GM13977 (cell line): ENCODE measurements at regions not wholly inside any gene's neighbourhood (a gene's known extent, or its start where the extent isn't known, plus 50 kb on each side); places are given as distances from the start of the nearest gene placed in this dataset.

ENCODE experiments used
- DNase-seq: peaks from one replicate; pipeline ENCODE4 v3.0.0; 2012; ENCODE audit warnings: low spot score
- CTCF ChIP-seq: IDR thresholded peaks from 2 replicates; pipeline ENCODE4 v1.5.1; 2012; ENCODE audit warnings: mild to moderate bottlenecking, control low read depth; ENCODE audit not compliant: insufficient read depth; ENCODE audit errors: extremely low read depth, missing control alignments
- in situ Hi-C: fragments of 300-500 bp; cut with MboI; formaldehyde crosslinking; loops from one replicate; pipeline ENCODE4 v1.12.0; 2022; ENCODE audit warnings: low sequenced_read_pairs, low pct_unique_long_range_greater_than_20kb, mixed read lengths, inconsistent platforms; ENCODE audit not compliant: unreplicated experiment

DNA sequence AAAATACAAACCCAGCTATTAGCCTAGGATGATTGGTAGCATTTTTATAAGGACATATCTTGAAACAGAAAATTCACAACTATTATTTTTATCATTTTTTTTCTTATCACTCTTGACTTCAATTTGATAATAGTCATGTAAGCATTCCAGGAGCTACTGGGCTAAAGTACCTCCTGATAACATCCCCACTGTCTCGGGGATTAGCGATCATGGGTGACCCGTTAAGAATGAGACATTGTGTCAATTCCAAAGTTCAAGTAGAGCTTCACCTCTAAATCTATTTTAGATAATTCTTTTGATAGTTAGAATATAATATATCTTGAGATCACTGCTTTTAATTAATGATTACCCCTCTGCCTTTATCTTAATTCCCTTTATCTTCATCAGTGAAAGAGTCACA lies 1204.5 kb upstream of the CHAC2 start:
- TF ChIP-seq CTCF = no peak
- in situ Hi-C loops = no loop called here
- no peak for DNase-seq

GRCh38 chr2:52558265-52558664 lies 1209.3 kb upstream of the CHAC2 start:
- DNase-seq = no peak
- in situ Hi-C loops = loop anchor here (5.0 kb wide), 1 partner anchor 36 kb away; no protein-coding TSS in a partner anchor

DNA sequence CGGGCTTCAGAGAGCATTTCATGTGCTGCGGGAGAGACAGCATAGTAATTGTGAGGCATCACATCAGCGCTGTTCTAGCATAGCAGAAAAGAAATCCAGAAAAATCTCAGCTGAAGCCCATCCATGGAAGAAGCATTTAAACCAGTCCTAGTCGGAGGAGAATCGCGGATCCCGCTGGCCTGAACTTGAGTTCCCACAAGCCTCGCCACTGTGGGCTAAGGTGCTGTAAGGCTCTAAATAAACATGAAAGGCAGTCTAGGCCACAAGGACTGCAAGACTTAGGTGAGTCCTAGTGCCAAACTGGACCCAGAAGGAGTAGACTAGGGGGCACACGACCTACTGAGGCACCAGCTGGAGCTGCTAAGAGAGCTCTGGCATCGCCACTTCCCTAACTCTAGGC lies 1225.3 kb upstream of the CHAC2 start:
- no peak for TF ChIP-seq CTCF
- DNase-seq = no peak
- in situ Hi-C loops = no loop called here

More at GRCh38 chr2:52558265-52558664, 1209.3 kb upstream of the CHAC2 start:
- no peak for TF ChIP-seq CTCF

DNA sequence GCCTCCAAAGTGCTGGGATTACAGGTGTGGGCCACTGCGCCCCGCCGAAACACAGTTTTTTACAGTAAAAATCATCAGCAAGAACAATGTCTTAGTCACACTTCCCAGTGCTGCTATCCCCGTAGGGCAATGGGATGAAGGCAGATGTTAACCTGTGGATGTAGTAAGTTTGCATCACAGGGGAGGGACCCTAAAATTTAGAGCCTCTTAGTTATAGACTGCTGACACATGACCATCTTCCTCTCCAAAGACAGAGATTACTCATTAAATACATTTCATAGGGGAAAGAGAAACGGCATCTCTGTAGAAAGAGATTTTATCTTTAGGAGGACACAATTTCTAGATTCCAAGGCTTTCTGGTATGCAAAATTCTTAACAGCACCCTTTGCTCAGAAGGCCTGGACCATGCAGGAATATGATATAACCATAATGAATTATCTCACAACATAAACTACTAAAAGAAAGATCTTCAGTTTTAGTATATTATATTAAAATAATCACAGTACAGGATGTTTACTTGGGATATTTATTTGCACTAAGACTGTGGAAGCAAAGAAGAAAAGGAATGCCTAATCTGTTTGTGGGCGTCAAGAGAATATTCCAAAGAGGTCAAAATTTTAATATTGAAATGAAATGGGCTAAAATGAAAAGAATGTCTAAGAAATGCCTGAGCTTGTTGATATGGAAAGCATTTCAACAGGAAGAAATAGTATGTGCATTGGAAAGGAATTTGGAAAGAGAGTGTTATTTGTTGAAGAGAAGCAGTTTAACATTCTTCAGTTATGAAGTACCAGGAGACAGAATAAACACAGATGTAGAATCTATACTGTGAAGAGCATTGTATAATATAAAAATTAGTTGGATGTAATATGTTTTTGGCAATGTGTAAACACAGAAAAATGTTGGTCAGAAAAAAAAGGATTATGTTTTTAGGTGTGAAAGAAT lies 1228.3 kb upstream of the CHAC2 start:
- DNase-seq = no peak
- in situ Hi-C loops = no loop called here
- no peak for TF ChIP-seq CTCF

DNA sequence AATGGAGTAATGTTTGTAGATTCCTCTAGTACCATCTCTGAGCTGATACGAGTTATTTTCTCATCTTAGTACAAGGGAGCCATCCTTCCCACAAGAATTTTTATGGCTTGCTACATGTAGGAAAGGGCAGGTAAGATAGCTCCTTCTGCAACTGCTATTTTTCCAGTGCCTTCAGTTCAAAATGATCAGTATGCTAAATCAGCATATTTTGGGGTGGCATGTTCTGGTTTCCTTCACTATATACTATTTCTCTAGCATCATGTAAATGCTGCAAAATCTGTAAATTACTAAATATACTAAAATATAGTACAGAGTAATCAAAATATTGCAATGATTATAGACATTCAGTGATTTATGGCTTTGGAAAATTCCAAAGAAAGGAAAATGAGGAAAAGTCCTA lies 1230.0 kb upstream of the CHAC2 start:
- in situ Hi-C loops = no loop called here
- no peak for TF ChIP-seq CTCF

DNA sequence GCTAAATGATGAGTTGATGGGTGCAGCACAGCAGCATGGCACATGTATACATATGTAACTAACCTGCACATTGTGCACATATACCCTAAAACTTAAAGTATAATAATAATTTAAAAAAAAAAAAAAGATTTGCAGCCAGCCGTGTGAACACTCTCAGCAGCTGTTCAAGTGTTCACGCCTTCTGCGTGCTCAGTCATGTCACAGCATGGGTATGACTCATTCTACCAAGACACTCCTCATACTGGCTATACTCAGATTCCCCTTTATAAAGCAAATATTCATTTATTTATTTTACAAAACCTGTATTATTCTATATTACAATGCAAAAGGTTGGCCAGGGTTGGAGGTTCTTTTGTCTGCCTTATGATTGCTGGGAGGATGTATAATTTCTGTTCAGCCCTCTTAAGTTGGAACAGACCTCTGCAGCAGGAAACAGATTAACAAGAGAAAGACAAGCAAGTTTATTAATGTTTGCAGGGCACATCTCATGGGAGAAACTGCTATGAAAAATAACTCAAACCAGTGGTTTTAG lies 1230.6 kb upstream of the CHAC2 start:
- in situ Hi-C loops = no loop called here
- no peak for DNase-seq
- TF ChIP-seq CTCF = no peak

More for the DNA sequence above, 1230.0 kb upstream of the CHAC2 start:
- DNase-seq = no peak
